ENCODE measurements at regions not wholly inside any gene's neighbourhood (a gene's known extent, or its start where the extent isn't known, plus 50 kb on each side); places are given as distances from the start of the nearest gene placed in this dataset.
"Not testable (repeated sequence)": the region's sequence is repeated elsewhere in the genome, so short reads cannot be mapped to it uniquely, and the experiment has no call there.

- DNase-seq = no peak
Measured at GRCh38 chr2:212766921-212767320, 228.3 kb upstream of the ERBB4 start.

GRCh38 chr2:212752730-212753351, 214.2 kb upstream of the ERBB4 start:
- no peak for DNase-seq

- no peak for DNase-seq
Measured at GRCh38 chr2:212745359-212745758, 206.8 kb upstream of the ERBB4 start.

GRCh38 chr2:212737392-212738172, 199.0 kb upstream of the ERBB4 start:
- DNase-seq = no peak

GRCh38 chr2:212736385-212736726, 197.8 kb upstream of the ERBB4 start:
- no peak for DNase-seq

- no peak for DNase-seq
Measured at GRCh38 chr2:212733273-212733672, 194.7 kb upstream of the ERBB4 start.

- no peak for DNase-seq
Measured at GRCh38 chr2:212732860-212733259, 194.3 kb upstream of the ERBB4 start.

GRCh38 chr2:212730994-212731393, 192.4 kb upstream of the ERBB4 start:
- DNase-seq = no peak

GRCh38 chr2:212728717-212729116, 190.1 kb upstream of the ERBB4 start:
- DNase-seq = no peak

- DNase-seq = no peak
Measured at GRCh38 chr2:212727751-212728150, 189.1 kb upstream of the ERBB4 start.

- no peak for DNase-seq
Measured at GRCh38 chr2:212726403-212726802, 187.8 kb upstream of the ERBB4 start.

GRCh38 chr2:212725180-212725579, 186.6 kb upstream of the ERBB4 start:
- no peak for DNase-seq

- no peak for DNase-seq
Measured at GRCh38 chr2:212723226-212723625, 184.6 kb upstream of the ERBB4 start.

GRCh38 chr2:212722046-212722445, 183.4 kb upstream of the ERBB4 start:
- DNase-seq = no peak

- no peak for DNase-seq
Measured at GRCh38 chr2:212721026-212721451, 182.4 kb upstream of the ERBB4 start.

GRCh38 chr2:212715411-212715810, 176.8 kb upstream of the ERBB4 start:
- not testable (repeated sequence) for DNase-seq

- no peak for DNase-seq
Measured at GRCh38 chr2:212713681-212714080, 175.1 kb upstream of the ERBB4 start.

- no peak for DNase-seq
Measured at GRCh38 chr2:212712991-212713390, 174.4 kb upstream of the ERBB4 start.

GRCh38 chr2:212712466-212712865, 173.9 kb upstream of the ERBB4 start:
- DNase-seq = no peak

- DNase-seq = no peak
Measured at GRCh38 chr2:212711856-212712255, 173.3 kb upstream of the ERBB4 start.

GRCh38 chr2:212709280-212709679, 170.7 kb upstream of the ERBB4 start:
- DNase-seq = no peak

GRCh38 chr2:212708355-212708754, 169.8 kb upstream of the ERBB4 start:
- DNase-seq = no peak

- no peak for DNase-seq
Measured at GRCh38 chr2:212695426-212695825, 156.8 kb upstream of the ERBB4 start.

GRCh38 chr2:212694398-212694797, 155.8 kb upstream of the ERBB4 start:
- no peak for DNase-seq

- DNase-seq = no peak
Measured at GRCh38 chr2:212692466-212692865, 153.9 kb upstream of the ERBB4 start.
